ENCODE measurements at regions not wholly inside any gene's neighbourhood (a gene's known extent, or its start where the extent isn't known, plus 50 kb on each side); places are given as distances from the start of the nearest gene placed in this dataset.

GRCh38 chr3:176561826-176562225, 635.5 kb downstream of the TBL1XR1 start:
- TF ChIP-seq CTCF (IDR thresholded peaks at IDR 0.05 in 4 of 5, conservative IDR thresholded peaks at IDR 0.05 in 1 of 5): no peak
- TF ChIP-seq POLR2A (IDR thresholded peaks at IDR 0.05): no peak

All from gastrocnemius medialis (tissue), 4 donors.